Spleen (tissue), 7 donors: ENCODE measurements at regions not wholly inside any gene's neighbourhood (a gene's known extent, or its start where the extent isn't known, plus 50 kb on each side); places are given as distances from the start of the nearest gene placed in this dataset.

Experiments
- CTCF ChIP-seq, 11 experiments: fragments of 200-600 bp in 7 of 11; fragments of 450-650 bp in 4 of 11; sonication (generic) in 4 of 11; IDR thresholded peaks in 8 of 11; conservative IDR thresholded peaks in 3 of 11; 1 replicate in 7 of 11; 2 replicates in 4 of 11; pipeline versions ENCODE4 v1.4.0 to v1.8.0; 2016 to 2021; ENCODE audit warnings: antibody characterized with exemption in 11 of 11, inconsistent platforms in 4 of 11, mild to moderate bottlenecking in 1 of 11
- POLR2AphosphoS5 ChIP-seq, 3 donors: sonication (generic); formaldehyde crosslinking; IDR thresholded peaks; one replicate each; pipeline ENCODE4 v1.5.1; 2017; ENCODE audit warnings: antibody characterized with exemption in 3 of 3
- donor health status: DM: no; HTN: no; CAD: no; lungs with moderate emphysema.
- donor health status: DM: no; HTN: no; CAD: no.
- donor health status: DM: no; HTN: no; CAD: no.

- TF ChIP-seq CTCF (IDR thresholded peaks at IDR 0.05 in 8 of 11, conservative IDR thresholded peaks at IDR 0.05 in 3 of 11) = no peak
- no peak for TF ChIP-seq POLR2AphosphoS5 (IDR thresholded peaks at IDR 0.05)
Measured at GRCh38 chr6:156449569-156449968, 327.6 kb upstream of the ARID1B start.
